Endothelial cell of umbilical vein (primary cell): ENCODE measurements at regions not wholly inside any gene's neighbourhood (a gene's known extent, or its start where the extent isn't known, plus 50 kb on each side); places are given as distances from the start of the nearest gene placed in this dataset.

Source experiments
- BruUV-seq: library from RNA; stranded (reverse); fragments of 400-500 nt; replicated peaks from 2 replicates; lab custom pipeline; 2021; lab: Mats Ljungman, UMichigan
- CTCF ChIA-PET: fragments of 300-600, 350-600 bp; sonication (Branson Sonifier 250); formaldehyde crosslinking; loops from one replicate; lab custom pipeline; 2021; ENCODE audit warnings: antibody characterized with exemption, inconsistent platforms; lab: Charles Lee
- POLR2A ChIA-PET: fragments of 300-600, 350-600 bp; sonication (Branson Sonifier 250); formaldehyde crosslinking; loops from one replicate; lab custom pipeline; 2021; ENCODE audit warnings: antibody characterized with exemption, inconsistent platforms; lab: Charles Lee
- DNase-seq: peaks from one replicate; pipeline ENCODE4 v3.0.0-alpha.2; 2011; ENCODE audit warnings: low read depth, low spot score
- FAIRE-seq: peaks from 2 replicates; lab custom pipeline; 2011; peaks lifted over from hg19 to GRCh38; lab: Jason Lieb, UNC
- H2AFZ ChIP-seq: 2 replicates; pipeline ENCODE4 v1.6.0; 2012; ENCODE audit warnings: low read depth, low read length, control low read depth, inconsistent platforms
- H3K27ac ChIP-seq: 2 replicates; pipeline ENCODE4 v1.5.1; 2011; ENCODE audit warnings: low read depth, mild to moderate bottlenecking, control low read depth, low read length, moderate library complexity; ENCODE audit not compliant: insufficient read depth
- H3K27me3 ChIP-seq, 2 experiments: 2 replicates each; pipeline versions ENCODE4 v1.6.0 to v1.6.1; 2011; ENCODE audit warnings: low read length in 2 of 2, mixed read lengths in 1 of 2; ENCODE audit not compliant: control insufficient read depth in 2 of 2, insufficient read depth in 2 of 2
- H3K36me3 ChIP-seq, 2 experiments: 2 replicates in 1 of 2; 3 replicates in 1 of 2; pipeline ENCODE4 v1.5.1; 2011; ENCODE audit warnings: low read length in 2 of 2, mild to moderate bottlenecking in 1 of 2, moderate library complexity in 1 of 2; ENCODE audit not compliant: control insufficient read depth in 2 of 2, insufficient read depth in 2 of 2; ENCODE audit errors: extremely low read depth in 1 of 2
- H3K4me1 ChIP-seq: 3 replicates; pipeline ENCODE4 v1.5.1; 2011; ENCODE audit warnings: mild to moderate bottlenecking, low read length; ENCODE audit not compliant: control insufficient read depth, insufficient read depth; ENCODE audit errors: extremely low read depth
- H3K4me2 ChIP-seq: 2 replicates; pipeline ENCODE4 v1.6.1; 2011; ENCODE audit warnings: low read length, control low read depth, mixed read lengths; ENCODE audit not compliant: insufficient read depth
- H3K4me3 ChIP-seq, 3 experiments: fragments of 200-600 bp in 1 of 3; sonication (generic), shearing (Covaris generic) in 1 of 3; replicated peaks in 1 of 3; 2 replicates each; pipeline ENCODE4 v1.5.1; 2011 to 2016; ENCODE audit warnings: control low read depth in 3 of 3, low read length in 3 of 3, mild to moderate bottlenecking in 2 of 3, inconsistent platforms in 1 of 3, low read depth in 1 of 3, moderate library complexity in 1 of 3; ENCODE audit not compliant: insufficient read depth in 1 of 3
- H3K79me2 ChIP-seq: 2 replicates; pipeline ENCODE4 v1.6.0; 2012; ENCODE audit warnings: low read length, inconsistent platforms; ENCODE audit not compliant: control insufficient read depth, insufficient read depth
- H3K9ac ChIP-seq: replicated peaks from 2 replicates; pipeline ENCODE3; 2011; ENCODE audit warnings: low read length, control low read depth; ENCODE audit not compliant: insufficient read depth; ENCODE audit errors: extremely low read depth
- H3K9me1 ChIP-seq: replicated peaks from 3 replicates; pipeline ENCODE4 v1.6.0; 2011; ENCODE audit warnings: mild to moderate bottlenecking, low read length; ENCODE audit not compliant: control insufficient read depth, insufficient read depth; ENCODE audit errors: extremely low read depth
- H3K9me3 ChIP-seq: replicated peaks from 2 replicates; pipeline ENCODE4 v1.5.1; 2012; ENCODE audit warnings: low read length, inconsistent platforms; ENCODE audit not compliant: control insufficient read depth, insufficient read depth
- H4K20me1 ChIP-seq: replicated peaks from 2 replicates; pipeline ENCODE3; 2011; ENCODE audit warnings: mild to moderate bottlenecking, low read length; ENCODE audit not compliant: control insufficient read depth, insufficient read depth; ENCODE audit errors: extremely low read depth
- CTCF ChIP-seq, 2 donors: IDR thresholded peaks; 1 replicate in 1 of 2; 2 replicates in 1 of 2; pipeline ENCODE4 v1.5.1; 2011; ENCODE audit warnings: low read length in 2 of 2, mild to moderate bottlenecking in 2 of 2, moderate library complexity in 2 of 2, control low read depth in 1 of 2, inconsistent platforms in 1 of 2, low read depth in 1 of 2; ENCODE audit not compliant: insufficient read depth in 1 of 2; ENCODE audit errors: extremely low read depth in 1 of 2
- EZH2 ChIP-seq: IDR thresholded peaks from 2 replicates; pipeline ENCODE4 v1.6.1; 2012; ENCODE audit warnings: borderline replicate concordance, low read depth, mild to moderate bottlenecking, moderate library complexity, low read length, inconsistent platforms; ENCODE audit not compliant: severe bottlenecking
- FOS ChIP-seq: IDR thresholded peaks from 2 replicates; pipeline ENCODE4 v1.6.1; 2011; ENCODE audit warnings: mild to moderate bottlenecking, low read length, moderate library complexity, borderline replicate concordance; ENCODE audit not compliant: insufficient read depth
- GATA2 ChIP-seq: IDR thresholded peaks from 2 replicates; pipeline ENCODE4 v1.7.0; 2011; ENCODE audit warnings: low read depth, mild to moderate bottlenecking, moderate library complexity, mixed read lengths, low read length; ENCODE audit not compliant: insufficient read length, insufficient read depth
- JUN ChIP-seq: IDR thresholded peaks from 2 replicates; pipeline ENCODE4 v1.6.1; 2011; ENCODE audit warnings: borderline replicate concordance, low read depth; ENCODE audit not compliant: insufficient read length, insufficient read depth
- MAX ChIP-seq: IDR thresholded peaks from 2 replicates; pipeline ENCODE4 v1.6.1; 2011; ENCODE audit not compliant: insufficient read depth, insufficient read length
- MYC ChIP-seq: IDR thresholded peaks from one replicate; pipeline ENCODE4 v1.6.1; 2011; ENCODE audit warnings: mild to moderate bottlenecking, low read depth, low read length
- POLR2A ChIP-seq: IDR thresholded peaks from 2 replicates; pipeline ENCODE4 v1.6.1; 2012; ENCODE audit warnings: low read depth, mild to moderate bottlenecking, control low read depth, low read length
- dilution Hi-C: fragments of 300-500 bp; cut with MboI; formaldehyde crosslinking; loops from one replicate; pipeline ENCODE4 v1.15.0; 2019; ENCODE audit warnings: low sequenced_read_pairs; ENCODE audit not compliant: extremely low pct_ligation_motif_present
- intact Hi-C: fragments of 100-400 bp; cut with micrococcal nuclease; formaldehyde crosslinking; loops from one replicate; pipeline ENCODE4 v1.10.0; 2022

GRCh38 chr4:159410076-159410777 lies 307.3 kb downstream of the RAPGEF2 start:
- Histone ChIP-seq H3K9me1 (no peaks in the 10 kb centered on the region), H3K9ac (no peak overlapping the region), H3K4me3 (no peak overlapping the region), H3K79me2 (no peaks in the 10 kb centered on the region), H4K20me1 (no peaks in the 10 kb centered on the region), H3K27me3 (no peaks in the 10 kb centered on the region), H2AFZ (no peak overlapping the region), H3K9me3 (no peaks in the 10 kb centered on the region), H3K4me2 (no peak overlapping the region), H3K36me3 (no peaks in the 10 kb centered on the region), H3K27ac (no peak overlapping the region), H3K4me1 (no peaks in the 10 kb centered on the region)
- dilution Hi-C loops = no loop called here
- intact Hi-C loops = no loop called here
- FAIRE-seq (no peak), DNase-seq (no peak)
- no peak for TF ChIP-seq GATA2
- no peak for TF ChIP-seq MAX
- TF ChIP-seq CTCF (IDR thresholded peaks at IDR 0.05; ENCODE audit: extremely low read depth in 1 of 2, insufficient read depth in 1 of 2, low read depth in 1 of 2, low read length in 2 of 2) = no peak
- TF ChIP-seq MYC = no peak
- no peak for TF ChIP-seq FOS
- TF ChIP-seq POLR2A = no peak
- TF ChIP-seq JUN = no peak
- no peak for TF ChIP-seq EZH2
- POLR2A ChIA-PET = no interaction called here
- CTCF ChIA-PET = interaction anchor here (1.3 to 1.6 kb wide), 2 partner anchors 12 to 17 kb away, joined by 3 to 4 read pairs; no protein-coding TSS in a partner anchor
- BruUV-seq = no TSS peak
